OCI-LY1 (cell line): ENCODE measurements at regions not wholly inside any gene's neighbourhood (a gene's known extent, or its start where the extent isn't known, plus 50 kb on each side); places are given as distances from the start of the nearest gene placed in this dataset.

Source experiments
- H2AFZ ChIP-seq: fragments of 200-600 bp; sonication (generic), shearing (Covaris generic); 2 replicates; pipeline ENCODE4 v1.6.0; 2014; ENCODE audit warnings: antibody characterized with exemption, mild to moderate bottlenecking, low read length
- H3F3A ChIP-seq: fragments of 200-600 bp; sonication (generic), shearing (Covaris generic); 2 replicates; pipeline ENCODE4 v1.6.0; 2014; ENCODE audit warnings: mild to moderate bottlenecking, antibody characterized with exemption, low read length, moderate library complexity; ENCODE audit not compliant: insufficient read depth
- H3K27ac ChIP-seq: fragments of 200-600 bp; sonication (generic); 2 replicates; pipeline ENCODE4 v1.5.1; 2014; ENCODE audit warnings: low read length, mixed run types, mild to moderate bottlenecking, low read depth; ENCODE audit not compliant: poor library complexity, severe bottlenecking
- H3K27me3 ChIP-seq: fragments of 200-600 bp; sonication (generic); 2 replicates; pipeline ENCODE4 v1.6.0; 2014; ENCODE audit warnings: antibody characterized with exemption, mild to moderate bottlenecking, low read length, moderate library complexity; ENCODE audit not compliant: insufficient read depth
- H3K36me3 ChIP-seq: fragments of 200-600 bp; sonication (generic); 2 replicates; pipeline ENCODE4 v1.6.1; 2014; ENCODE audit warnings: mild to moderate bottlenecking, antibody characterized with exemption, low read length, moderate library complexity, mixed read lengths; ENCODE audit not compliant: insufficient read depth
- H3K4me1 ChIP-seq: fragments of 200-600 bp; sonication (generic); 2 replicates; pipeline ENCODE4 v1.5.1; 2014; ENCODE audit warnings: mild to moderate bottlenecking, low read length, moderate library complexity; ENCODE audit not compliant: insufficient read depth, severe bottlenecking
- H3K4me2 ChIP-seq: fragments of 200-600 bp; sonication (generic), shearing (Covaris generic); 2 replicates; pipeline ENCODE4 v1.6.1; 2014; ENCODE audit warnings: low read length
- H3K4me3 ChIP-seq: fragments of 200-600 bp; sonication (generic); 2 replicates; pipeline ENCODE4 v1.5.1; 2014; ENCODE audit warnings: low read length, low read depth, mild to moderate bottlenecking, mixed read lengths; ENCODE audit not compliant: poor library complexity, severe bottlenecking
- H3K79me2 ChIP-seq: fragments of 200-600 bp; shearing (Covaris generic); 2 replicates; pipeline ENCODE4 v1.6.1; 2016; ENCODE audit warnings: mixed run types, low read length, mixed read lengths; ENCODE audit not compliant: insufficient read depth
- H3K9ac ChIP-seq: fragments of 200-600 bp; sonication (generic), shearing (Covaris generic); 2 replicates; pipeline ENCODE4 v1.6.1; 2014; ENCODE audit warnings: mild to moderate bottlenecking, low read length, mixed read lengths
- H3K9me2 ChIP-seq: fragments of 200-600 bp; sonication (generic), shearing (Covaris generic); 2 replicates; pipeline ENCODE4 v1.6.1; 2014; ENCODE audit warnings: low read depth, mild to moderate bottlenecking, low read length, mixed read lengths
- H3K9me3 ChIP-seq: fragments of 200-600 bp; shearing (Covaris generic); 2 replicates; pipeline ENCODE4 v1.6.1; 2014; ENCODE audit warnings: low read length, mixed read lengths
- H4K20me1 ChIP-seq: fragments of 200-600 bp; sonication (generic), shearing (Covaris generic); 2 replicates; pipeline ENCODE4 v1.6.0; 2016; ENCODE audit warnings: mild to moderate bottlenecking, low read length; ENCODE audit not compliant: insufficient read depth
- EZH2 ChIP-seq: fragments of 200-600 bp; sonication (generic), shearing (Covaris generic); IDR thresholded peaks from 2 replicates; pipeline ENCODE4 v1.8.0; 2017; ENCODE audit warnings: borderline replicate concordance, mixed run types, mild to moderate bottlenecking, antibody characterized with exemption, low read length, moderate library complexity, mixed read lengths
- TF ChIP-seq, protein P1 (sequence below): fragments of 200-600 bp; sonication (generic), shearing (Covaris generic); IDR thresholded peaks from 2 replicates; pipeline ENCODE4 v1.5.1; 2017; ENCODE audit warnings: mild to moderate bottlenecking, antibody characterized with exemption, low read length, moderate library complexity, mixed read lengths

DNA sequence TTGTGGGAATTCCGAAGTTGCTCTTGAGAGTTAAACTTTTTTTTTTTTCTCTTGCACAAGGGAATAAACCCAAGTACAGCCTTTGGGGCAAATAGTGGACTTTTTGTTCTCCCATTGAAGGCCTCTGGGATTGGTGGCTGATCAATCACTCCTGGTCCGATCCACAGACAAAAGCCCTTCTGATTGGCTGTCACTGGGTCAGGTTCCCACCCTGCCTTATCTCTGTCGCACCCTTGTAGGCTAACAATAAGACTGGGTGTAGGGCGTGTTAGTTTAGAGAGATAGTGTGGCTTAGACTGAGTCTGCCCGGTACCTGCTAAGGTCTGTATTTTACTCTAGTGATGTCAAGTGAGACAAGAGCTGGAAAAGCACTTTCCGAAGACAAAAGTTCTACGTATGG is 380.8 kb downstream of the NDFIP2 start:
- H3K27ac ChIP-seq: no peak overlapping the region
- H3K9me2 ChIP-seq: no peaks in the 10 kb centered on the region
- no peak overlapping the region for H3K4me3 ChIP-seq
- H3K27me3 ChIP-seq: no peaks in the 10 kb centered on the region
- H2AFZ ChIP-seq: no peak overlapping the region
- H4K20me1 ChIP-seq: no peaks in the 10 kb centered on the region
- H3F3A ChIP-seq: no peaks in the 10 kb centered on the region
- no peak overlapping the region for H3K9ac ChIP-seq
- TF ChIP-seq, protein P1, sequence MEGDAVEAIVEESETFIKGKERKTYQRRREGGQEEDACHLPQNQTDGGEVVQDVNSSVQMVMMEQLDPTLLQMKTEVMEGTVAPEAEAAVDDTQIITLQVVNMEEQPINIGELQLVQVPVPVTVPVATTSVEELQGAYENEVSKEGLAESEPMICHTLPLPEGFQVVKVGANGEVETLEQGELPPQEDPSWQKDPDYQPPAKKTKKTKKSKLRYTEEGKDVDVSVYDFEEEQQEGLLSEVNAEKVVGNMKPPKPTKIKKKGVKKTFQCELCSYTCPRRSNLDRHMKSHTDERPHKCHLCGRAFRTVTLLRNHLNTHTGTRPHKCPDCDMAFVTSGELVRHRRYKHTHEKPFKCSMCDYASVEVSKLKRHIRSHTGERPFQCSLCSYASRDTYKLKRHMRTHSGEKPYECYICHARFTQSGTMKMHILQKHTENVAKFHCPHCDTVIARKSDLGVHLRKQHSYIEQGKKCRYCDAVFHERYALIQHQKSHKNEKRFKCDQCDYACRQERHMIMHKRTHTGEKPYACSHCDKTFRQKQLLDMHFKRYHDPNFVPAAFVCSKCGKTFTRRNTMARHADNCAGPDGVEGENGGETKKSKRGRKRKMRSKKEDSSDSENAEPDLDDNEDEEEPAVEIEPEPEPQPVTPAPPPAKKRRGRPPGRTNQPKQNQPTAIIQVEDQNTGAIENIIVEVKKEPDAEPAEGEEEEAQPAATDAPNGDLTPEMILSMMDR: no peak
- TF ChIP-seq EZH2: no peak
- H3K4me1 ChIP-seq: no peaks in the 10 kb centered on the region
- H3K36me3 ChIP-seq: no peaks in the 10 kb centered on the region
- no peaks in the 10 kb centered on the region for H3K9me3 ChIP-seq
- H3K4me2 ChIP-seq: no peak overlapping the region
- no peaks in the 10 kb centered on the region for H3K79me2 ChIP-seq

DNA sequence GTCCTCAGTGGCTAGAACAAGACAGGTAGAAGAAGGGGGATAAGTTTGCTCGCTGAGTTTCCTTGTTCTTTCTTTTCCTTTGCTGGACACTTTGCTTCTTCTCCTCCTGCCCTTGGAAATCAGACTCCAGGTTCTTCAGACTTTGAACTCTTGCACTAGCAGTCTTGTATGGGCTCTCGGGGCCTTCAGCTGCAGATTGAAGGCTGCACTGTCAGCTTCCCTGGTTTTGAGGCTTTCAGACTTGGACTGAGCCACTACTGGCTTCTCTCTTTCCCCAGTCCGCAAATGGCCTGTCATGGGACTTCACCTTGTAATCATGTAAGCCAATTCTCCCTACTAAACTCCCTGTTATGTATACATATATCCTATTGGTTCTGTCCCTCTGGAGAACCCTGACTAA is 379.8 kb downstream of the NDFIP2 start:
- H3K9me3 ChIP-seq: no peaks in the 10 kb centered on the region
- H3K9ac ChIP-seq: no peak overlapping the region
- no peak overlapping the region for H2AFZ ChIP-seq
- H3K9me2 ChIP-seq: no peaks in the 10 kb centered on the region
- H3F3A ChIP-seq: no peaks in the 10 kb centered on the region
- no peaks in the 10 kb centered on the region for H3K36me3 ChIP-seq
- H3K79me2 ChIP-seq: no peaks in the 10 kb centered on the region
- H3K4me1 ChIP-seq: no peaks in the 10 kb centered on the region
- no peaks in the 10 kb centered on the region for H3K27me3 ChIP-seq
- H4K20me1 ChIP-seq: no peaks in the 10 kb centered on the region
- H3K4me2 ChIP-seq: no peak overlapping the region
- TF ChIP-seq EZH2: no peak
- TF ChIP-seq, protein P1: no peak
- no peak overlapping the region for H3K27ac ChIP-seq
- no peak overlapping the region for H3K4me3 ChIP-seq

DNA sequence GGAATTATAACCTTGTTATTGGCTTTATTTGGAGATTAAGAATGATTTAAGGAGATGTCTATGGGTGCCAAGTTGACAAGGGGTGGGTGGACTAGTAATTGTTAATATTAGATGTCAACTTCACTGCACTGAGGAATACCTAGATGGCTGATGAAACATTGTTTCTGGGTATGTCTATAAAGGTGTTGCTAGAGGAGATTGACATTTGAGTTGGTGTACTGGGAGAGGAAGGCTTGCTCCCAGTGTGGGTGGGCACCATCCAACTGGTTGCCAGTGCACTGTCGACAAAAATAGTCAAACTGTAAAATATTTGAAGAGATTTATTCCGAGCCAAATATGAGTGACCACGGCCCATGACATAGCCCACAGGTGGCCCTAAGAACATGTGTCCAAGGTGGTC is 378.8 kb downstream of the NDFIP2 start:
- no peak overlapping the region for H3K4me2 ChIP-seq
- no peak overlapping the region for H2AFZ ChIP-seq
- no peaks in the 10 kb centered on the region for H3K9me3 ChIP-seq
- no peak for TF ChIP-seq EZH2
- no peaks in the 10 kb centered on the region for H3K36me3 ChIP-seq
- no peaks in the 10 kb centered on the region for H3K27me3 ChIP-seq
- no peaks in the 10 kb centered on the region for H3F3A ChIP-seq
- H3K9ac ChIP-seq: no peak overlapping the region
- no peaks in the 10 kb centered on the region for H4K20me1 ChIP-seq
- H3K4me1 ChIP-seq: no peaks in the 10 kb centered on the region
- H3K27ac ChIP-seq: no peak overlapping the region
- no peaks in the 10 kb centered on the region for H3K79me2 ChIP-seq
- H3K9me2 ChIP-seq: no peaks in the 10 kb centered on the region
- no peak overlapping the region for H3K4me3 ChIP-seq

DNA sequence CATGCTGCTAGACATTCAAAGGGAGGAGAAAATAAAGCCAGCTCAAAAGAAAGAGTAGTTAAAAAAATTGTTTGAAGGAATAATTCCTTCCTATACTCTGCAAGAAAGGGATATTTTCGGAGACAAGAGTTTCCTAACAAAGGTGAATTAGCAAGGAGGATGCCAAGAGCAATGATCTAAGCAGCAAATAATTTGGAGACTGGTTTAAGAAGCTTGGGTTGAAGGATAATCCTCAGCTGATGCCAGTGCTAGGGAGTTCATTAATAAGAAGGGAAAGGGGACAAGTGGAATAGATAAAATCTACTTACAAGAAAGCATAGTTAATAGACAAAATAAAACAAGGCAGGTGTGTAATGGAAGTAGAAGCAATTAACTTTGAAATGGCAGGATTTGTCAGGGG is 372.3 kb downstream of the NDFIP2 start:
- Histone ChIP-seq H3K27ac (no peak overlapping the region), H2AFZ (no peak overlapping the region), H3F3A (no peaks in the 10 kb centered on the region), H3K9ac (no peak overlapping the region), H3K36me3 (no peaks in the 10 kb centered on the region), H4K20me1 (no peaks in the 10 kb centered on the region), H3K9me2 (no peaks in the 10 kb centered on the region), H3K79me2 (no peaks in the 10 kb centered on the region), H3K4me1 (no peaks in the 10 kb centered on the region), H3K9me3 (no peaks in the 10 kb centered on the region), H3K4me3 (no peak overlapping the region), H3K27me3 (no peaks in the 10 kb centered on the region), H3K4me2 (no peak overlapping the region)
- no peak for TF ChIP-seq EZH2
- TF ChIP-seq, protein P1: no peak
